Cardiac septum (tissue), 1 donor: ENCODE measurements at regions not wholly inside any gene's neighbourhood (a gene's known extent, or its start where the extent isn't known, plus 50 kb on each side); places are given as distances from the start of the nearest gene placed in this dataset.
"Not testable (repeated sequence)": the region's sequence is repeated elsewhere in the genome, so short reads cannot be mapped to it uniquely, and the experiment has no call there.

ENCODE experiments used
- DNase-seq: peaks from one replicate; pipeline ENCODE4 v3.0.0-alpha.2; 2020; ENCODE audit warnings: low spot score
- intact Hi-C: fragments of 100-400 bp; cut with DNase I; formaldehyde crosslinking; loops from one replicate; pipeline ENCODE4 v1.14.0; 2022
- donor health status: DM: no; HTN: no; CAD: no.

- intact Hi-C loops = no loop called here
- no peak for DNase-seq
Observed at GRCh38 chr18:38497266-38497665, 931.7 kb upstream of the CELF4 start.

GRCh38 chr18:38496222-38496793, 930.7 kb upstream of the CELF4 start:
- intact Hi-C loops = no loop called here
- DNase-seq = no peak

- no peak for DNase-seq
- intact Hi-C loops = no loop called here
Observed at GRCh38 chr18:38494065-38494464, 928.5 kb upstream of the CELF4 start.

- intact Hi-C loops = no loop called here
- no peak for DNase-seq
Observed at GRCh38 chr18:38491195-38491594, 925.6 kb upstream of the CELF4 start.

GRCh38 chr18:38489721-38490120, 924.1 kb upstream of the CELF4 start:
- DNase-seq, intact Hi-C loops: not testable (repeated sequence)

GRCh38 chr18:38487521-38487920, 921.9 kb upstream of the CELF4 start:
- DNase-seq = no peak
- intact Hi-C loops = no loop called here

GRCh38 chr18:38483326-38483725, 917.7 kb upstream of the CELF4 start:
- intact Hi-C loops = no loop called here
- no peak for DNase-seq

GRCh38 chr18:38481576-38481975, 916.0 kb upstream of the CELF4 start:
- DNase-seq = no peak
- intact Hi-C loops = no loop called here

GRCh38 chr18:38475686-38476085, 910.1 kb upstream of the CELF4 start:
- DNase-seq = no peak
- intact Hi-C loops = no loop called here

- no peak for DNase-seq
- intact Hi-C loops = no loop called here
Observed at GRCh38 chr18:38473535-38473934, 907.9 kb upstream of the CELF4 start.

GRCh38 chr18:38470421-38470820, 904.8 kb upstream of the CELF4 start:
- intact Hi-C loops = no loop called here
- DNase-seq = no peak

- intact Hi-C loops = no loop called here
Observed at GRCh38 chr18:38466426-38466825, 900.8 kb upstream of the CELF4 start.

GRCh38 chr18:38464024-38464423, 898.4 kb upstream of the CELF4 start:
- no peak for DNase-seq
- intact Hi-C loops = no loop called here

More at GRCh38 chr18:38466426-38466825, 900.8 kb upstream of the CELF4 start:
- DNase-seq = no peak

- no peak for DNase-seq
- intact Hi-C loops = no loop called here
Observed at GRCh38 chr18:38460657-38461056, 895.1 kb upstream of the CELF4 start.

GRCh38 chr18:38459131-38459994, 893.8 kb upstream of the CELF4 start:
- no peak for DNase-seq
- intact Hi-C loops = no loop called here

- DNase-seq = no peak
- intact Hi-C loops = no loop called here
Observed at GRCh38 chr18:38458698-38459097, 893.1 kb upstream of the CELF4 start.

- intact Hi-C loops = no loop called here
- no peak for DNase-seq
Observed at GRCh38 chr18:38456253-38456652, 890.7 kb upstream of the CELF4 start.

- intact Hi-C loops = no loop called here
- DNase-seq = no peak
Observed at GRCh38 chr18:38454764-38455469, 889.3 kb upstream of the CELF4 start.

GRCh38 chr18:38453880-38454279, 888.3 kb upstream of the CELF4 start:
- no peak for DNase-seq
- intact Hi-C loops = no loop called here

GRCh38 chr18:38450876-38451275, 885.3 kb upstream of the CELF4 start:
- intact Hi-C loops = no loop called here
- no peak for DNase-seq

- DNase-seq = no peak
- intact Hi-C loops = no loop called here
Observed at GRCh38 chr18:38445804-38446145, 880.2 kb upstream of the CELF4 start.
